ENCODE measurements at regions not wholly inside any gene's neighbourhood (a gene's known extent, or its start where the extent isn't known, plus 50 kb on each side); places are given as distances from the start of the nearest gene placed in this dataset.

GRCh38 chr15:87662575-87662974, 594.0 kb downstream of the NTRK3 start:
- peaks cover 0 to 27% (median 11%) of the 10 kb centered on the region in 8 donors for H3K9me3 ChIP-seq
- no peak for DNase-seq
- H3K27ac ChIP-seq: no peak overlapping the region
- TF ChIP-seq POLR2A (IDR thresholded peaks at IDR 0.05) (no peak), POLR2AphosphoS5 (IDR thresholded peaks at IDR 0.05) (no peak)
- TF ChIP-seq, protein P1, sequence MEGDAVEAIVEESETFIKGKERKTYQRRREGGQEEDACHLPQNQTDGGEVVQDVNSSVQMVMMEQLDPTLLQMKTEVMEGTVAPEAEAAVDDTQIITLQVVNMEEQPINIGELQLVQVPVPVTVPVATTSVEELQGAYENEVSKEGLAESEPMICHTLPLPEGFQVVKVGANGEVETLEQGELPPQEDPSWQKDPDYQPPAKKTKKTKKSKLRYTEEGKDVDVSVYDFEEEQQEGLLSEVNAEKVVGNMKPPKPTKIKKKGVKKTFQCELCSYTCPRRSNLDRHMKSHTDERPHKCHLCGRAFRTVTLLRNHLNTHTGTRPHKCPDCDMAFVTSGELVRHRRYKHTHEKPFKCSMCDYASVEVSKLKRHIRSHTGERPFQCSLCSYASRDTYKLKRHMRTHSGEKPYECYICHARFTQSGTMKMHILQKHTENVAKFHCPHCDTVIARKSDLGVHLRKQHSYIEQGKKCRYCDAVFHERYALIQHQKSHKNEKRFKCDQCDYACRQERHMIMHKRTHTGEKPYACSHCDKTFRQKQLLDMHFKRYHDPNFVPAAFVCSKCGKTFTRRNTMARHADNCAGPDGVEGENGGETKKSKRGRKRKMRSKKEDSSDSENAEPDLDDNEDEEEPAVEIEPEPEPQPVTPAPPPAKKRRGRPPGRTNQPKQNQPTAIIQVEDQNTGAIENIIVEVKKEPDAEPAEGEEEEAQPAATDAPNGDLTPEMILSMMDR (IDR thresholded peaks at IDR 0.05 in 8 of 11, conservative IDR thresholded peaks at IDR 0.05 in 3 of 11): no peak
- H3K36me3 ChIP-seq: no peaks in the 10 kb centered on the region
- no peak overlapping the region for H3K4me3 ChIP-seq
- intact Hi-C loops (cut with DNase I; ENCODE audit: low total_unique reads): no loop called here
- H3K4me1 ChIP-seq: no peaks in the 10 kb centered on the region
- WGBS, 5 donors: 85 to 94% (median 92%) methylated on average over 6 of the region's 6 CpGs
- no peaks in the 10 kb centered on the region for H3K27me3 ChIP-seq (replicated peaks in 1 of 7)

GRCh38 chr15:87661454-87662355, 594.8 kb downstream of the NTRK3 start:
- H3K36me3 ChIP-seq: no peaks in the 10 kb centered on the region
- TF ChIP-seq POLR2A (IDR thresholded peaks at IDR 0.05): no peak
- TF ChIP-seq POLR2AphosphoS5 (IDR thresholded peaks at IDR 0.05): no peak
- TF ChIP-seq, protein P1 (IDR thresholded peaks at IDR 0.05 in 8 of 11, conservative IDR thresholded peaks at IDR 0.05 in 3 of 11): no peak
- H3K9me3 ChIP-seq: peaks cover 0 to 18% (median 4%) of the 10 kb centered on the region in 8 donors
- intact Hi-C loops (cut with DNase I; ENCODE audit: low total_unique reads): no loop called here
- no peaks in the 10 kb centered on the region for H3K27me3 ChIP-seq (replicated peaks in 1 of 7)
- H3K27ac ChIP-seq: no peak overlapping the region
- H3K4me3 ChIP-seq: no peak overlapping the region
- H3K4me1 ChIP-seq: no peaks in the 10 kb centered on the region
- DNase-seq: no peak
- 72 to 88% (median 79%) methylated on average over 3 of the region's 3 CpGs for WGBS, 5 donors

- H3K4me1 ChIP-seq: no peaks in the 10 kb centered on the region
- H3K36me3 ChIP-seq: no peaks in the 10 kb centered on the region
- H3K27ac ChIP-seq: no peak overlapping the region
- peaks cover 0 to 9% (median 0%) of the 10 kb centered on the region in 8 donors for H3K9me3 ChIP-seq
- 81 to 95% (median 87%) methylated on average over 2 of the region's 2 CpGs for WGBS, 5 donors
- no peak overlapping the region for H3K4me3 ChIP-seq
- TF ChIP-seq, protein P1 (IDR thresholded peaks at IDR 0.05 in 8 of 11, conservative IDR thresholded peaks at IDR 0.05 in 3 of 11): no peak
- no peak for TF ChIP-seq POLR2AphosphoS5 (IDR thresholded peaks at IDR 0.05)
- no peak for TF ChIP-seq POLR2A (IDR thresholded peaks at IDR 0.05)
- no peak for DNase-seq
- intact Hi-C loops (cut with DNase I; ENCODE audit: low total_unique reads): no loop called here
- no peaks in the 10 kb centered on the region for H3K27me3 ChIP-seq (replicated peaks in 1 of 7)
These were observed 596.0 kb downstream of the NTRK3 start for GRCh38 chr15:87660251-87661129.

GRCh38 chr15:87656372-87656771, 600.2 kb downstream of the NTRK3 start:
- no peaks in the 10 kb centered on the region for H3K27me3 ChIP-seq (replicated peaks in 1 of 7)
- TF ChIP-seq POLR2A (IDR thresholded peaks at IDR 0.05): no peak
- TF ChIP-seq, protein P1 (IDR thresholded peaks at IDR 0.05 in 8 of 11, conservative IDR thresholded peaks at IDR 0.05 in 3 of 11): no peak
- TF ChIP-seq POLR2AphosphoS5 (IDR thresholded peaks at IDR 0.05): no peak
- no peaks in the 10 kb centered on the region for H3K9me3 ChIP-seq
- no peak overlapping the region for H3K4me3 ChIP-seq
- WGBS, 5 donors: 61 to 86% (median 78%) methylated on average over 1 of the region's 1 CpG
- no peak for DNase-seq
- no peak overlapping the region for H3K27ac ChIP-seq
- intact Hi-C loops (cut with DNase I; ENCODE audit: low total_unique reads): no loop called here
- H3K36me3 ChIP-seq: no peaks in the 10 kb centered on the region
- no peaks in the 10 kb centered on the region for H3K4me1 ChIP-seq
